Dedifferentiated amniotic fluid mesenchymal stem cell (primary cell): ENCODE measurements at regions not wholly inside any gene's neighbourhood (a gene's known extent, or its start where the extent isn't known, plus 50 kb on each side); places are given as distances from the start of the nearest gene placed in this dataset.
"Not testable (repeated sequence)": the region's sequence is repeated elsewhere in the genome, so short reads cannot be mapped to it uniquely, and the experiment has no call there.

Experiments
- DNase-seq: peaks from one replicate; pipeline ENCODE4 v3.0.0-alpha.2; 2016; ENCODE audit errors: extremely low spot score

- DNase-seq: not testable (repeated sequence)
These were observed 181.4 kb downstream of the TEX29 start for GRCh38 chr13:111501596-111502535.

GRCh38 chr13:111502957-111503356, 182.5 kb downstream of the TEX29 start:
- DNase-seq: no peak

- DNase-seq: no peak
These were observed 182.9 kb downstream of the TEX29 start for GRCh38 chr13:111503376-111503775.

GRCh38 chr13:111503905-111504695, 183.7 kb downstream of the TEX29 start:
- no peak for DNase-seq

- no peak for DNase-seq
These were observed 184.8 kb downstream of the TEX29 start for GRCh38 chr13:111505175-111505777.

GRCh38 chr13:111506125-111506524, 185.7 kb downstream of the TEX29 start:
- no peak for DNase-seq

GRCh38 chr13:111506621-111507020, 186.2 kb downstream of the TEX29 start:
- DNase-seq: no peak

- DNase-seq: no peak
These were observed 187.9 kb downstream of the TEX29 start for GRCh38 chr13:111508164-111508870.

- no peak for DNase-seq
These were observed 188.6 kb downstream of the TEX29 start for GRCh38 chr13:111508902-111509509.

- no peak for DNase-seq
These were observed 190.2 kb downstream of the TEX29 start for GRCh38 chr13:111510502-111511218.

- no peak for DNase-seq
These were observed 190.8 kb downstream of the TEX29 start for GRCh38 chr13:111511219-111511732.

GRCh38 chr13:111511805-111512504, 191.5 kb downstream of the TEX29 start:
- no peak for DNase-seq

- no peak for DNase-seq
These were observed 192.3 kb downstream of the TEX29 start for GRCh38 chr13:111512707-111513106.

- no peak for DNase-seq
These were observed 193.5 kb downstream of the TEX29 start for GRCh38 chr13:111513766-111514609.

- no peak for DNase-seq
These were observed 194.3 kb downstream of the TEX29 start for GRCh38 chr13:111514610-111515306.

GRCh38 chr13:111515307-111515617, 194.8 kb downstream of the TEX29 start:
- no peak for DNase-seq

- no peak for DNase-seq
These were observed 195.2 kb downstream of the TEX29 start for GRCh38 chr13:111515635-111516034.
